Astrocyte (in vitro differentiated cells and primary cell): ENCODE measurements at regions not wholly inside any gene's neighbourhood (a gene's known extent, or its start where the extent isn't known, plus 50 kb on each side); places are given as distances from the start of the nearest gene placed in this dataset.

Experiments used
- DNase-seq: peaks from one replicate; pipeline ENCODE4 v3.0.0-alpha.2; 2010; ENCODE audit warnings: low read depth
- FAIRE-seq: peaks from 2 replicates; lab custom pipeline; 2011; peaks lifted over from hg19 to GRCh38; lab: Jason Lieb, UNC
- H2AFZ ChIP-seq: 2 replicates; pipeline ENCODE4 v1.6.0; 2012; ENCODE audit warnings: low read depth, low read length, inconsistent platforms
- H3K27ac ChIP-seq: 2 replicates; pipeline ENCODE4 v1.5.1; 2011; ENCODE audit warnings: low read depth, low read length, inconsistent platforms
- H3K27me3 ChIP-seq: 2 replicates; pipeline ENCODE4 v1.6.0; 2011; ENCODE audit warnings: low read length, inconsistent platforms; ENCODE audit not compliant: insufficient read depth
- H3K36me3 ChIP-seq: 2 replicates; pipeline ENCODE4 v1.5.1; 2011; ENCODE audit warnings: low read length, inconsistent platforms; ENCODE audit not compliant: insufficient read depth
- H3K4me1 ChIP-seq: 2 replicates; pipeline ENCODE4 v1.5.1; 2011; ENCODE audit warnings: low read length, inconsistent platforms; ENCODE audit not compliant: insufficient read depth
- H3K4me2 ChIP-seq: 2 replicates; pipeline ENCODE4 v1.6.0; 2012; ENCODE audit warnings: low read length, inconsistent platforms
- H3K4me3 ChIP-seq: 2 replicates; pipeline ENCODE4 v1.5.1; 2011; ENCODE audit warnings: low read depth, mild to moderate bottlenecking, low read length, inconsistent platforms; ENCODE audit not compliant: insufficient read depth
- H3K79me2 ChIP-seq: 2 replicates; pipeline ENCODE4 v1.6.0; 2012; ENCODE audit warnings: mild to moderate bottlenecking, low read length, inconsistent platforms; ENCODE audit not compliant: insufficient read depth
- H3K9ac ChIP-seq: 2 replicates; pipeline ENCODE4 v1.6.0; 2012; ENCODE audit warnings: mild to moderate bottlenecking, low read length, inconsistent platforms
- H3K9me3 ChIP-seq: 2 replicates; pipeline ENCODE4 v1.5.1; 2012; ENCODE audit warnings: low read depth, mild to moderate bottlenecking, low read length, inconsistent platforms; ENCODE audit not compliant: insufficient read depth
- H4K20me1 ChIP-seq: 2 replicates; pipeline ENCODE4 v1.6.0; 2012; ENCODE audit warnings: low read length, inconsistent platforms; ENCODE audit not compliant: insufficient read depth
- H3K27ac Mint-ChIP-seq: one replicate; pipeline ENCODE4 v1.8.0; 2021; ENCODE audit warnings: mild to moderate bottlenecking, mixed read lengths; ENCODE audit not compliant: unreplicated experiment
- H3K27me3 Mint-ChIP-seq: one replicate; pipeline ENCODE4 v1.8.0; 2021; ENCODE audit warnings: low read depth, mixed read lengths; ENCODE audit not compliant: unreplicated experiment
- H3K36me3 Mint-ChIP-seq: one replicate; pipeline ENCODE4 v1.8.0; 2021; ENCODE audit warnings: low read depth, mixed read lengths; ENCODE audit not compliant: unreplicated experiment
- H3K4me1 Mint-ChIP-seq: one replicate; pipeline ENCODE4 v1.8.0; 2021; ENCODE audit warnings: low read depth, mixed read lengths; ENCODE audit not compliant: unreplicated experiment
- H3K4me3 Mint-ChIP-seq: one replicate; pipeline ENCODE4 v1.8.0; 2021; ENCODE audit warnings: mild to moderate bottlenecking, moderate library complexity, mixed read lengths; ENCODE audit not compliant: unreplicated experiment
- H3K9me3 Mint-ChIP-seq: one replicate; pipeline ENCODE4 v1.8.0; 2021; ENCODE audit warnings: mild to moderate bottlenecking, mixed read lengths; ENCODE audit not compliant: unreplicated experiment
- EZH2 ChIP-seq: IDR thresholded peaks from 2 replicates; pipeline ENCODE4 v1.6.1; 2012; ENCODE audit warnings: mild to moderate bottlenecking, low read length, inconsistent platforms; ENCODE audit not compliant: insufficient read depth
- TF ChIP-seq, protein P1 (sequence below): IDR thresholded peaks from 2 replicates; pipeline ENCODE4 v1.5.1; 2011; ENCODE audit warnings: low read depth, mild to moderate bottlenecking, inconsistent platforms, low read length, moderate library complexity; ENCODE audit not compliant: insufficient read depth

DNA sequence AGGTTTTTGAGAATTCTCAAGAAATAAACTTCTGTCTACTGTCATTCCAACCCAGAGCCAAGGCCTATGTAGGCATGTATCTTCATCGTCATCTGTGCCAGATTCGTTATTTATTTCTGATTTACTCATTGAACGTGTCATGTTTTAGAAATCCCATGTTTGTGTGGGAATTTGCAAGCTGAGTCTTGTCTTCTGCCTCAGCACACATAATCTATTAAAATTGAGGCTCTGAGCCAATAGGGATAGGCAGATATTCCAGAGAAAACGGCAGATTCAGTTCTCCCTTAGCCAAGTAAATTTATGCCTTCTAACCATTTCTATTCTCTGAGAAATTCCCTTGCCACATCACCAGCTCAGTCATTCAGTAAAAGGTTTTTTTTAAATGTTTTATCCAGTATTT lies 444.6 kb downstream of the REEP3 start:
- no peaks in the 10 kb centered on the region for H3K79me2 ChIP-seq
- Mint-ChIP-seq H3K4me3 (no peak overlapping the region), H3K36me3 (no peaks in the 10 kb centered on the region), H3K27ac (no peak overlapping the region), H3K27me3 (no peaks in the 10 kb centered on the region), H3K4me1 (no peaks in the 10 kb centered on the region), H3K9me3 (peaks cover 5% of the 10 kb centered on the region)
- no peak overlapping the region for H3K4me3 ChIP-seq
- H3K27ac ChIP-seq, result no peak overlapping the region
- TF ChIP-seq, protein P1, sequence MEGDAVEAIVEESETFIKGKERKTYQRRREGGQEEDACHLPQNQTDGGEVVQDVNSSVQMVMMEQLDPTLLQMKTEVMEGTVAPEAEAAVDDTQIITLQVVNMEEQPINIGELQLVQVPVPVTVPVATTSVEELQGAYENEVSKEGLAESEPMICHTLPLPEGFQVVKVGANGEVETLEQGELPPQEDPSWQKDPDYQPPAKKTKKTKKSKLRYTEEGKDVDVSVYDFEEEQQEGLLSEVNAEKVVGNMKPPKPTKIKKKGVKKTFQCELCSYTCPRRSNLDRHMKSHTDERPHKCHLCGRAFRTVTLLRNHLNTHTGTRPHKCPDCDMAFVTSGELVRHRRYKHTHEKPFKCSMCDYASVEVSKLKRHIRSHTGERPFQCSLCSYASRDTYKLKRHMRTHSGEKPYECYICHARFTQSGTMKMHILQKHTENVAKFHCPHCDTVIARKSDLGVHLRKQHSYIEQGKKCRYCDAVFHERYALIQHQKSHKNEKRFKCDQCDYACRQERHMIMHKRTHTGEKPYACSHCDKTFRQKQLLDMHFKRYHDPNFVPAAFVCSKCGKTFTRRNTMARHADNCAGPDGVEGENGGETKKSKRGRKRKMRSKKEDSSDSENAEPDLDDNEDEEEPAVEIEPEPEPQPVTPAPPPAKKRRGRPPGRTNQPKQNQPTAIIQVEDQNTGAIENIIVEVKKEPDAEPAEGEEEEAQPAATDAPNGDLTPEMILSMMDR, result no peak
- TF ChIP-seq EZH2, result no peak
- H4K20me1 ChIP-seq, result no peaks in the 10 kb centered on the region
- no peaks in the 10 kb centered on the region for H3K4me1 ChIP-seq
- no peaks in the 10 kb centered on the region for H3K36me3 ChIP-seq
- H3K9ac ChIP-seq, result no peak overlapping the region
- H3K9me3 ChIP-seq, result no peaks in the 10 kb centered on the region
- FAIRE-seq (no peak), DNase-seq (no peak)
- no peak overlapping the region for H3K4me2 ChIP-seq
- H2AFZ ChIP-seq, result no peak overlapping the region
- H3K27me3 ChIP-seq, result no peaks in the 10 kb centered on the region

DNA sequence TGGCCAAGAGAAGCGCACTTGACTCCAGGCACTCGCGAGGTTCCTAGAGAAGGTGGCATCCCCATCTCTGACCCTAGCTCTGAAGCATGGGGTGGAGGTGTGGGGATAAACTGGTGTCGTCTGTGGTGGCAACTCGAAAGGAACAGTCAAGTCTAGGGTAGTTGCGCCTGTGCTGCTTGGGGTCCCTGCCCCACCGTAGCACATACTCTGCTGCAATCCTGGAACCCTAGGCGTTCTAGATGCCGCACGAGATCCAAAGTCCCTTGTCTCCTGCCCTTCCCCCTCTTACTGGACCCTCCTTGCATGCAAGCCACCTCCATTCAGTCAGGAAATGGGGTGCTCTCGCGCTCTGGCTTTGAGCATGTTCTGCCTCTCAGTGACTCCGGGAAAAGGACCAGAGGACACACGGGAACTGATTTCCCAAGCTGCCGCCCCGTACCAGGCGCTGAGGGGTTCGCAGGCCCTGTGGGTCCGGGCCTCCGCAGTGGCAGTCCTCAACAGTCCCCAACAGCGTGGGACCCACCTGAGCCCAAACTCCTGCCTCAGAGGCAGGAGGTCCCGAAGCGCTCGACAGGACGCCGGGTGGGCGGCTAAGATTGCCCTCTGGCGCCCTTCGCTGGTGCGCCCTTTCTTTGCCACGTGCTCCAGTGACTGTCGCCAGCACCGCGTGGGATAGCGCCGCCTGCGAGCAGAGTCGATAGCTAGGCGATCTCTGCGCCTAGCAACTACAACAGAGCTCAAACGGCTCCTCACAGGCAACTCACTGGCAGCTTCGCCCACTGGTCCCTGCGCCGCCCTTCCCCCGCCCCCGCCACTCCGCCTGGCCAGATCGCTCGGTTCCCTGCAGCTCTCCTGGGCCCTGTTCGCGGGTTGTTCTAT lies 452.0 kb downstream of the REEP3 start:
- Histone ChIP-seq H2AFZ (no peak overlapping the region), H3K27me3 (no peaks in the 10 kb centered on the region), H3K36me3 (no peaks in the 10 kb centered on the region), H3K9me3 (no peaks in the 10 kb centered on the region), H3K4me2 (no peak overlapping the region), H3K4me3 (no peak overlapping the region), H3K9ac (no peak overlapping the region), H3K4me1 (no peaks in the 10 kb centered on the region), H4K20me1 (no peaks in the 10 kb centered on the region), H3K27ac (no peak overlapping the region), H3K79me2 (no peaks in the 10 kb centered on the region)
- no peak for TF ChIP-seq EZH2
- H3K4me1 Mint-ChIP-seq, result no peaks in the 10 kb centered on the region
- H3K27ac Mint-ChIP-seq, result no peak overlapping the region
- H3K9me3 Mint-ChIP-seq, result peaks cover under 1% of the 10 kb centered on the region
- DNase-seq (no peak), FAIRE-seq (no peak)
- no peaks in the 10 kb centered on the region for H3K36me3 Mint-ChIP-seq
- H3K4me3 Mint-ChIP-seq, result no peak overlapping the region
- peaks cover 5% of the 10 kb centered on the region for H3K27me3 Mint-ChIP-seq

DNA sequence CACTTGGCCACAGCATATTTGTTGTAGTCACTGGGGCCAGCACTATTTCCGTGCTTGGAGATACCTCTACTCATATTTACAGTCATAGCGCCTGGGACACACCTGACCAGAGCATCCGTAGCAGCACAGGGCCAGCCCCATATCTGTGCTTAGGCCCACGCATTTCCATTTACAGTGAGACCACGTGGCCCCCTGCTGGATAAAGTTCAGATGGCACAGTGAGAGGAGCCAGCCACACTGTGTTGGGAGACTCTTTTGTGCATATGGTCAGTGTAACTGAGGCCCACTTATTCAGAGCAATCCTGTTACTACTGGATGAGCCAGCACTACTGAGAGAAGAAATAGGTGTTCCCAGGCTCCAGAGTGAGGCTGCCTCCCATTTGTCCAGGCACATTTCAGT lies 455.3 kb downstream of the REEP3 start:
- peaks cover 11% of the 10 kb centered on the region for H3K27me3 Mint-ChIP-seq
- Histone ChIP-seq H3K27ac (no peak overlapping the region), H3K36me3 (no peaks in the 10 kb centered on the region), H2AFZ (no peak overlapping the region), H3K4me3 (no peak overlapping the region), H3K4me2 (no peak overlapping the region), H3K27me3 (no peaks in the 10 kb centered on the region), H3K79me2 (no peaks in the 10 kb centered on the region), H3K9ac (no peak overlapping the region), H3K9me3 (no peaks in the 10 kb centered on the region), H3K4me1 (no peaks in the 10 kb centered on the region), H4K20me1 (no peaks in the 10 kb centered on the region)
- H3K27ac Mint-ChIP-seq, result no peak overlapping the region
- H3K9me3 Mint-ChIP-seq, result peaks cover 3% of the 10 kb centered on the region
- H3K4me3 Mint-ChIP-seq, result no peak overlapping the region
- H3K36me3 Mint-ChIP-seq, result no peaks in the 10 kb centered on the region
- TF ChIP-seq, protein P1, result peak; percentile 41
- no peak for TF ChIP-seq EZH2
- no peaks in the 10 kb centered on the region for H3K4me1 Mint-ChIP-seq
- DNase-seq, result no peak
- no peak for FAIRE-seq
